Suprapubic skin (tissue), 4 donors: ENCODE measurements at regions not wholly inside any gene's neighbourhood (a gene's known extent, or its start where the extent isn't known, plus 50 kb on each side); places are given as distances from the start of the nearest gene placed in this dataset.

Experiments used
- CTCF ChIP-seq, 2 donors: fragments of 200-600 bp in 1 of 2; fragments of 450-650 bp in 1 of 2; sonication (generic) in 1 of 2; IDR thresholded peaks; one replicate each; pipeline ENCODE4 v1.5.1; 2016 to 2019; ENCODE audit warnings: antibody characterized with exemption in 2 of 2, mild to moderate bottlenecking in 1 of 2, moderate library complexity in 1 of 2
- EP300 ChIP-seq: sonication (generic); formaldehyde crosslinking; IDR thresholded peaks from one replicate; pipeline ENCODE4 v1.6.1; 2017; ENCODE audit warnings: antibody characterized with exemption
- POLR2A ChIP-seq, 2 donors: fragments of 450-650 bp; IDR thresholded peaks; one replicate each; pipeline ENCODE4 v1.6.1; 2017; ENCODE audit warnings: antibody characterized with exemption in 2 of 2, mild to moderate bottlenecking in 2 of 2, moderate library complexity in 2 of 2
- POLR2AphosphoS5 ChIP-seq, 3 donors: sonication (generic); formaldehyde crosslinking; IDR thresholded peaks; one replicate each; pipeline ENCODE4 v1.6.1; 2017; ENCODE audit warnings: antibody characterized with exemption in 3 of 3

GRCh38 chr9:129375845-129376244 is 197.8 kb upstream of the IER5L start:
- TF ChIP-seq CTCF (IDR thresholded peaks at IDR 0.05) (no peak), POLR2A (IDR thresholded peaks at IDR 0.05) (no peak), EP300 (no peak), POLR2AphosphoS5 (IDR thresholded peaks at IDR 0.05) (no peak)
